ENCODE measurements at regions not wholly inside any gene's neighbourhood (a gene's known extent, or its start where the extent isn't known, plus 50 kb on each side); places are given as distances from the start of the nearest gene placed in this dataset.
"Not testable (repeated sequence)": the region's sequence is repeated elsewhere in the genome, so short reads cannot be mapped to it uniquely, and the experiment has no call there.

GRCh38 chr4:128635955-128636560 lies 173.4 kb upstream of the JADE1 start:
- no peaks in the 10 kb centered on the region for H3K4me1 Mint-ChIP-seq (ENCODE audit: low read depth)
- intact Hi-C loops (cut with micrococcal nuclease) = no loop called here

DNA sequence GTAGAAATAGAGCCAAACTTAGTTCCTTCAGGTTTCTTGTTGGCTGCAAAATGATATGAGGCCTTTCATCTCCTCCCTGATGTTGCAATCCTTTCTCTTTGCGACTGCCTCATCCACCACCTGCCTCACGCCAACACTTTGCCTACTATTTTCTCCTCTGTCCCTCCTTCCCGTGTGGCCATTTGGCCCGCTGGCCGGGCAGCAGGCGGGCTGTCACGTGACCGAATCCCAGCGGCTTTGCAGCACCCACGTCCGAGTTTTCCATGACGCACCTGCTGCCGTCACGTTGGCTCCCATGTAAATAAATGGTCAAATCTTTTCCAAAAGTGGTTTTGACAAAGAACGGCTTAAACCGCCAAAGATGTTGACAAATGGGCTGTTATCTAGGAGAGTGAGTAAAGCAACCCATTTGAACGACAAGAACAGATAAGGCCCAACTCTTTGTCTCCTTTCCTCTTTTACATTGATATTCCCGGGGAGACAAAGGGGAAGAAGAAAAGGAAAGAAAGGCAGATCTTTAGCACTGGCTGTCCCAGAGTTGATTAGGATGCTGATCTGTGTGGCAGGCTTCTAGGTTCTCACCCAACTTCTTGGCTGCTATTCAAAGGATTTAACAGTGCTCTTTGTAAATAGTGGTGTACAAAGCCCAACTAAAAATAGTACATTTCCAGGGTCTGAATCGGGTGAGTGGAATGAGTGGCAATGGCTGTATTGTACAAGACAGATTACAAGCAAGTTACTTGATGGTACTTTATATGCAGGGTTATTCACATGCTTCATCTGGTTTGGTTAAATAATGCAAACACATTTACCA lies 174.2 kb upstream of the JADE1 start:
- intact Hi-C loops (cut with micrococcal nuclease) = no loop called here
- no peak for DNase-seq (ENCODE audit: low spot score)
- H3K36me3 Mint-ChIP-seq (ENCODE audit: low read depth) = no peaks in the 10 kb centered on the region
- H3K27me3 Mint-ChIP-seq (ENCODE audit: low read depth) = no peaks in the 10 kb centered on the region
- H3K4me3 Mint-ChIP-seq (ENCODE audit: low read depth) = no peak overlapping the region
- H3K9me3 Mint-ChIP-seq = no peaks in the 10 kb centered on the region
- H3K4me1 Mint-ChIP-seq (ENCODE audit: low read depth) = no peaks in the 10 kb centered on the region
- H3K27ac Mint-ChIP-seq = no peak overlapping the region

More at GRCh38 chr4:128635955-128636560, 173.4 kb upstream of the JADE1 start:
- no peak for DNase-seq (ENCODE audit: low spot score)
- no peaks in the 10 kb centered on the region for H3K27me3 Mint-ChIP-seq (ENCODE audit: low read depth)
- no peak overlapping the region for H3K4me3 Mint-ChIP-seq (ENCODE audit: low read depth)
- H3K9me3 Mint-ChIP-seq = no peaks in the 10 kb centered on the region
- H3K36me3 Mint-ChIP-seq (ENCODE audit: low read depth) = no peaks in the 10 kb centered on the region
- H3K27ac Mint-ChIP-seq = no peak overlapping the region

DNA sequence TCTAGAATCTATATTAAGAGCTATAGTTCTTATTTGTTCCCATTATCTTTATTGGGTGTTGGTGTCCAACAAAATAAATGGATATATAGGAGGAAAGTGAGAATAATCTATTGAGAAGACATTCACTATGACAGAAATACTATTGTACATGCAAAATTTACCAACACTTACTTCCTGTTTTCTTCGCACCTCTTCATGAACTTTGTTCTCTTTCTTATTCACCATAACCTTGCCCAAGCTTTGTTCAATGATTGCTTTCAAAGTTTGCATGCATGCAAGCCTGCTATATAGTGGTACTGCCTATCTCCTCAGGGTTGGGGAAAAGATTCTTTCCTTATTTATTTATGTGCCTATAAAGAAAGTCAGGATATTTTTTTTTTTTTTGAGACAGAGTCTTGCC lies 176.4 kb upstream of the JADE1 start:
- no peak overlapping the region for H3K4me3 Mint-ChIP-seq (ENCODE audit: low read depth)
- no peak overlapping the region for H3K27ac Mint-ChIP-seq
- intact Hi-C loops (cut with micrococcal nuclease) = no loop called here
- DNase-seq (ENCODE audit: low spot score) = no peak
- no peaks in the 10 kb centered on the region for H3K9me3 Mint-ChIP-seq
- no peaks in the 10 kb centered on the region for H3K36me3 Mint-ChIP-seq (ENCODE audit: low read depth)
- H3K27me3 Mint-ChIP-seq (ENCODE audit: low read depth) = peaks cover 7% of the 10 kb centered on the region
- no peaks in the 10 kb centered on the region for H3K4me1 Mint-ChIP-seq (ENCODE audit: low read depth)

GRCh38 chr4:128630871-128631270 lies 178.6 kb upstream of the JADE1 start:
- no peak overlapping the region for H3K27ac Mint-ChIP-seq
- no peak for DNase-seq (ENCODE audit: low spot score)
- H3K27me3 Mint-ChIP-seq (ENCODE audit: low read depth) = peaks cover 11% of the 10 kb centered on the region
- H3K4me3 Mint-ChIP-seq (ENCODE audit: low read depth) = no peak overlapping the region
- intact Hi-C loops (cut with micrococcal nuclease) = no loop called here
- H3K9me3 Mint-ChIP-seq = no peaks in the 10 kb centered on the region
- H3K36me3 Mint-ChIP-seq (ENCODE audit: low read depth) = no peaks in the 10 kb centered on the region
- H3K4me1 Mint-ChIP-seq (ENCODE audit: low read depth) = no peaks in the 10 kb centered on the region

DNA sequence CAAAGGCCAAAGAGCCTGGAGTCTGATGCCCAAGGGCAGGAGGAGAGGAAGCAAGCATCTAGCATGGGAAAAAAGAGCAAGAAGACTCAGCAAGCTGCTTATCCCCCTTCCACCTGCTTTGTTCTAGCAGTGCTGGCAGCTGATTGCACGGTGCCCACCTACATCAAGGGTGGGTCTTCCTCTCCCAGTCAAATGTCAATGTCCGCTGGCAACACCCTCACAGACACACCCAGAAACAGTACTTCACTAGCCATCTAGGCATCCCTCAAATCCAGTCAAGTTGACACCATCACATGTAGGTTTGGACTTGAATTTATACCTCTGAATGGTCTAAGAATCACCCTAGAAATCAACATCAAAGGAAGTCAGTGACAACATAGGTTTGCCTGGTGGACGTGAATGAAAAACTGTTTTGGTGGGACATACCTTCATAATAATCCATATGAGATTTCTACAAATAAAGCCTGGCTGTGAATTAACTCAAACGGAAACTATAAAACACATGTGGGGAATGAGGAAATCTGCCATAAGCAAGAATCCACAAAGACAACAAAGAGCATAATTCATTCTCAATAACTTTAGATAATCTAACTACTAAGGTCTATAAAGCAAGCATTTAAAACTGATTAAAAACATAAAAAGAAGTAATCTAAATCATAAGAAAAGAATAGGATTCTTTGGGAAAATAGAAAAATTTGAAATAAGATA lies 185.8 kb upstream of the JADE1 start:
- Mint-ChIP-seq H3K27me3 (ENCODE audit: low read depth) (peaks cover 7% of the 10 kb centered on the region), H3K27ac (no peak overlapping the region), H3K4me1 (ENCODE audit: low read depth) (no peaks in the 10 kb centered on the region), H3K4me3 (ENCODE audit: low read depth) (no peak overlapping the region), H3K36me3 (ENCODE audit: low read depth) (no peaks in the 10 kb centered on the region), H3K9me3 (no peaks in the 10 kb centered on the region)
- intact Hi-C loops (cut with micrococcal nuclease) = no loop called here
- DNase-seq (ENCODE audit: low spot score) = no peak

DNA sequence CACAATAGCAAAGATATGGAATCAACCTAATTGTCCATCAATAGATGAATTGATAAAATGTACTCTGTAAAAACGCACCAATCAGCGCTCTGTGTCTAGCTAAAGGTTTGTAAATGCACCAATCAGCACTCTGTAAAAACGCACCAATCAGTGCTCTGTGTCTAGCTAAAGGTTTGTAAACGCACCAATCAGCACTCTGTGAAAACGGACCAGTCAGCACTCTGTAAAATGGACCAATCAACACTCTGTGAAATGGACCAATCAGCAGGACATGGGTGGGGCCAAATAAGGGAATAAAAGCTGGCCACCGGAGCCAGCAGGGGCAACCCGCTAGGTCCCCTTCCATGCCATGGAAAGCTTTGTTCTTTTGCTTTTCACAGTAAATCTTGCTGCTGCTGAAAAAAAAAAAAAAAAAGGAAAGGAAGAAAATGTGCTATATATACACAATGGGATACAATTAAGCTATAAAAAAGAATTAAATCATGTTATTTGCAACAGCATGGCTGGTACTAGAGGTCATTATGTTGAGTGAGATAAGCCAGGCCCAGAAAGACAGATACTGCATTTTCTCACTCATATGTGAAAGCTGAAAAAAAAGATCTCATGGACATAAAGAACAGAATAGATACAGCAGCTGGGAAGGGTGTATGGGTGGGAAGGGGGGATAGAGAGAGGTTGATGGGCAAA lies 189.1 kb upstream of the JADE1 start:
- H3K27ac Mint-ChIP-seq; H3K4me3 Mint-ChIP-seq (ENCODE audit: low read depth); H3K9me3 Mint-ChIP-seq; H3K36me3 Mint-ChIP-seq (ENCODE audit: low read depth); intact Hi-C loops (cut with micrococcal nuclease); H3K27me3 Mint-ChIP-seq (ENCODE audit: low read depth); DNase-seq (ENCODE audit: low spot score); H3K4me1 Mint-ChIP-seq (ENCODE audit: low read depth): not testable (repeated sequence)

DNA sequence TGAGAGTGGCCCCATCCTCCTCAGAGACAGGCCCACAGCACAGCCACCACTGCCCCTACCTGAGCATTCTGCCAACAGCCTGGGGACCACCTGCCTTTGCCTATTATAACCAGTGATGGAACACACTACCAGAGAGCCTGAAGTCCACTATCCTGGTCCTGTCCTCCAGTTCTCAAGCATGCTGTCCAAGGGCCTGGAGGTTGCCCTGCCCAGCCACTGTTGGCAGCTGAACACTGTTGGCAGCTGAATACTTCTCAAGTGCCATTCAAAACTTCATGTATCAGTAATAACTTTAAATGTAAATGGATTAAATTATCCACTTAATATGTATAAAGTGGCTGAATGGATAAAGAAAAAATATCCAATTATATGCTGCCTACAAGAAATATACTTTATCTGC lies 194.3 kb upstream of the JADE1 start:
- DNase-seq (ENCODE audit: low spot score) = no peak

DNA sequence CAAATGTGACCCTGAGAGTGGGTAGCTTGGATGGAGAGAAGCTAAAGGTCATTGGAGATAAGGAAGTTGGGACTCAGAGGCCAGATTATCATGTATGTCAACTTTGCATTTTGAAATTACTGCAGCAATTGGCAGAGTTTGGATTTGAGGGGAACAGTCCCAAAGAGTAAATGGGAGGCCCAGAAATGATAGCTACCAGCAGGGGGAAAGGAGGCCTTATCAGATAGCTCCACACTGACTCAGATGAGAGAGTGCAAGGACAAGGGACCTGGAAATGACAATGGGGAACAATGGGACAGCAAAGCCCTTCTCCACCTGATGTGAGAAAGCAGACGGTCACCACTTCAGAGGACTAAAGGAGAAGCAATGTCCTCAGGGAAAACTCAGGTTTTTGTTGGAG lies 201.5 kb upstream of the JADE1 start:
- no peaks in the 10 kb centered on the region for H3K4me1 Mint-ChIP-seq (ENCODE audit: low read depth)
- intact Hi-C loops (cut with micrococcal nuclease) = no loop called here
- H3K4me3 Mint-ChIP-seq (ENCODE audit: low read depth) = no peak overlapping the region

More for the DNA sequence above, 194.3 kb upstream of the JADE1 start:
- H3K36me3 Mint-ChIP-seq (ENCODE audit: low read depth) = no peaks in the 10 kb centered on the region
- no peaks in the 10 kb centered on the region for H3K9me3 Mint-ChIP-seq
- no peak overlapping the region for H3K27ac Mint-ChIP-seq
- H3K4me1 Mint-ChIP-seq (ENCODE audit: low read depth) = no peaks in the 10 kb centered on the region
- no peak overlapping the region for H3K4me3 Mint-ChIP-seq (ENCODE audit: low read depth)
- intact Hi-C loops (cut with micrococcal nuclease) = no loop called here
- H3K27me3 Mint-ChIP-seq (ENCODE audit: low read depth) = no peaks in the 10 kb centered on the region

GRCh38 chr4:128606173-128606572 lies 203.3 kb upstream of the JADE1 start:
- Mint-ChIP-seq H3K9me3 (no peaks in the 10 kb centered on the region), H3K4me1 (ENCODE audit: low read depth) (no peaks in the 10 kb centered on the region), H3K27ac (no peak overlapping the region), H3K36me3 (ENCODE audit: low read depth) (no peaks in the 10 kb centered on the region), H3K27me3 (ENCODE audit: low read depth) (peaks cover 1% of the 10 kb centered on the region), H3K4me3 (ENCODE audit: low read depth) (no peak overlapping the region)
- DNase-seq (ENCODE audit: low spot score) = no peak
- intact Hi-C loops (cut with micrococcal nuclease) = no loop called here

More for the DNA sequence above, 201.5 kb upstream of the JADE1 start:
- Mint-ChIP-seq H3K36me3 (ENCODE audit: low read depth) (no peaks in the 10 kb centered on the region), H3K27me3 (ENCODE audit: low read depth) (peaks cover 1% of the 10 kb centered on the region), H3K9me3 (no peaks in the 10 kb centered on the region), H3K27ac (no peak overlapping the region)
- no peak for DNase-seq (ENCODE audit: low spot score)

DNA sequence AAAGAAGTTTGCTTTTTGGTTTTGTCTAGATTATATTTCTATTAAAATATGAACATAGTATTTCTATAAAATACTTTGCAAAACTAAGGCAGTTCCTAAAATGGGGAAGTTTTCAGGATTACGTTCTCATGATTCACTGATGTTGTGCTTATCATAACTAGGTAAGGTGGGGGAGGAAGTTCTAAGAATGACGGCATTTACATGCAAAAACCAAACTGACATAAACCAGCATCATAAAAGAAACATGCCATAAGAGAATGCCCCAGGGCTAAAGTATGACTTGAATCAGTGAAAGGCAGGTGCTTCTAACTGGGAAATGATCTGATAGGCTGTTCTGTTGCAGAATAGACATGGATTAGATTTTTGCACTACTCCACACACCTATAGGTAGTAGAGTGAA lies 204.7 kb upstream of the JADE1 start:
- intact Hi-C loops (cut with micrococcal nuclease) = no loop called here
- H3K4me3 Mint-ChIP-seq (ENCODE audit: low read depth) = no peak overlapping the region
- peaks cover 1% of the 10 kb centered on the region for H3K27me3 Mint-ChIP-seq (ENCODE audit: low read depth)
- no peaks in the 10 kb centered on the region for H3K4me1 Mint-ChIP-seq (ENCODE audit: low read depth)
- no peak for DNase-seq (ENCODE audit: low spot score)
- H3K36me3 Mint-ChIP-seq (ENCODE audit: low read depth) = no peaks in the 10 kb centered on the region
- H3K27ac Mint-ChIP-seq = no peak overlapping the region
- no peaks in the 10 kb centered on the region for H3K9me3 Mint-ChIP-seq

DNA sequence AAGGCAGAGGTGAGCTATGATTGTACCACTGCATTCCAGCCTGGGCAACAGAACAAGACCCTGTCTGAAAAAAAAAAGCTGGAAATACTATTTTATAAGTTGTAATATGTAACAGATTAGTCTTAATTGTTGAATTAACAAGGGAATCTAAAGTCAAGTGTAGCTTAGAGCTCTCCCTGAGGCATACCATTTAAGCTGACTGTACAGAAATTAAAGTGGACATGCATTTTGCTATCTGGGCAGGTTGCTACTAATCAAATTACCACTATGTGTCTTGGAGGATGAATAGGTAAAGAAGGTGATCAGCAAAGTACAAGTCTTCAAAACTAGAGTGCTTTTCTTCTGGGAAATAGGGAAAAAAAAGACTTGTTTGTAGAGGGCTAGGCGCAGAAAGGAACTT lies 205.3 kb upstream of the JADE1 start:
- no peaks in the 10 kb centered on the region for H3K36me3 Mint-ChIP-seq (ENCODE audit: low read depth)

DNA sequence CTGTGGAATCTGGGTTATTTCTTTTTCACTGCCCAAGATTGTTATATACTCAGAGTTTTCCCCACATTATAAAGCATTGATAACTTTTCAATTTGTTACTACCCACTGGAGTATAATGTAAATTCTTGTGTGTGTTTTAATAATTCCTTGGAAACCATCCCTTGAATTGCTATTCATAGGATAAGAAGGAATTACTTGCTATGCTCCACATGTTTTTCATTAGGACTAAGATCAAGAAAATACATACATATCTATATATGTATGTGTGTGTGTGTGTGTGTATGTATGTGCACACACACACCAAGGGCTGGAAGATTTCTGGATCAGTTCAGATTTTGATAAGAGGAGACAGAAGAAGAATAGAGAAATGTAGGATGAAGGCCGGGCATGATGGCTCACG lies 206.4 kb upstream of the JADE1 start:
- intact Hi-C loops (cut with micrococcal nuclease) = no loop called here
- peaks cover 1% of the 10 kb centered on the region for H3K27me3 Mint-ChIP-seq (ENCODE audit: low read depth)

More for the DNA sequence above, 205.3 kb upstream of the JADE1 start:
- no peak overlapping the region for H3K4me3 Mint-ChIP-seq (ENCODE audit: low read depth)
- intact Hi-C loops (cut with micrococcal nuclease) = no loop called here
- H3K4me1 Mint-ChIP-seq (ENCODE audit: low read depth) = no peaks in the 10 kb centered on the region
- H3K27me3 Mint-ChIP-seq (ENCODE audit: low read depth) = peaks cover 1% of the 10 kb centered on the region
- no peak overlapping the region for H3K27ac Mint-ChIP-seq
- H3K9me3 Mint-ChIP-seq = no peaks in the 10 kb centered on the region
- no peak for DNase-seq (ENCODE audit: low spot score)

More for the DNA sequence above, 206.4 kb upstream of the JADE1 start:
- Mint-ChIP-seq H3K27ac (no peak overlapping the region), H3K4me1 (ENCODE audit: low read depth) (no peaks in the 10 kb centered on the region), H3K9me3 (no peaks in the 10 kb centered on the region), H3K36me3 (ENCODE audit: low read depth) (no peaks in the 10 kb centered on the region), H3K4me3 (ENCODE audit: low read depth) (no peak overlapping the region)
- no peak for DNase-seq (ENCODE audit: low spot score)

Measured in activated T-helper 2 cell treated with anti-CD3 and anti-CD28 coated beads, Interferon-gamma antibody, Interleukin-2, Interleukin-4, amounts not matched to agents 10 μg/mL and 5 μg/mL and 100 μg/mL, durations not matched to agents 14 hours and 24 hours and 36 hours (primary cell).